NCI-H1105 treated with DMSO at 0.1 percent for 48 hours (cell line): ENCODE measurements at regions not wholly inside any gene's neighbourhood (a gene's known extent, or its start where the extent isn't known, plus 50 kb on each side); places are given as distances from the start of the nearest gene placed in this dataset.

ENCODE experiments used
- DNase-seq: peaks from one replicate; lab custom pipeline; 2025; lab: John Stamatoyannopoulos, UW

DNA sequence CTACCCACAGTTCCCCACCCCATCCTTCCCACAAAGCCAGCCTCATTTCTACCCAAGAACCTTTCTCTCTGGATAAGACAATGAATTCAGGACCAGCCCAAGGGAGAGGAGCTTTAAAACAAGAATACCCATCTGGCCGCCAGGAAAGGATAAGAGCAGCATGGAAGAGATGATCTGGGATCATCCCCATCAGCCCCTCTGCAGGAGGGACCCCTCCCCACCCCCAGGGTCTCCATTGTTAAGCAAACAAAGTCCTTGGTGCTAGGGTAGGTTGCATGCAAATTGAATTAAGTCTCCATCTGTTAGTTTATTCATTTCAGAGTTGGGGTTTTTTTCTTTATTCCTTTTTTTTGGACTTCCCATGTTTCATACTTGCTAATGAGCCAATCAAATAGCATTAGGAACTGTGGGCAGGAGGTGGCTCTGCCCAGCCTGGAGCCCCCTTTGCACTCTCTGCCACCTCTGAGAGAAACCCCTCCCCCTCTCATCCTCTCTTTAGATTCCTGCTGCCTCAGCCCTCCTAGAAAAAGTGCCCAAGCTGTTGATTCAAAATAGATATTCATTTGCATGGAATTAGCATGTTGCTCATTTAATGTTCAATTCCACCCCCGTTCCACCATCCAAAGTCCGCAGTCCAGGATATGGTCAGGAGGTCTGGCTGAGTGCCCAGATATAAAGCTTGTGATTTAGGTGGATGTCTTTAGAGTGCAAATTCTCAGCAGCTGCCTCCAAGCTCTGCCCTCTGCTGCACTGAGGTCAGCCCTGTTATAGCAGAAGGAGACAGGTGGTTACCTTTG is 138.5 kb upstream of the NCAM1 start:
- DNase-seq, result peak; percentile 48

DNA sequence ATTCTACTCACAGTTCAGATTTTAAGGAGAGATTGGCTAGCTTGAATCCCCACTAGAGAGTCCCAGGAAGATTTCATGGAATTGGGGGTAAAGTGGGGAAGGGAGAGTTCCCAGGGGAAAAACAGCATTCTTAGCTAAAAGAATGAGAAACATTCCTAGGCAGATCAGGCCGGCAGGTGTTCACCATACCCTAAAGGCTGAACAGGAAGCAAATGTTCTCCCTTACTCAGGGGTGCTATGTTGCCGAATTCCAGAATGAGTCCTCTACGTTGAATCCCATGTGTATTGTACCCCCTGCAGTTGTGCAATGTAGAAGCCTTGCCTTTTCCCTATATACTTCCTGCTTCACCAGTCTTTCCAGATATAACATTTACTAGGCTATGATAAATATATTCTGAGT is 135.2 kb upstream of the NCAM1 start:
- DNase-seq, result no peak

DNA sequence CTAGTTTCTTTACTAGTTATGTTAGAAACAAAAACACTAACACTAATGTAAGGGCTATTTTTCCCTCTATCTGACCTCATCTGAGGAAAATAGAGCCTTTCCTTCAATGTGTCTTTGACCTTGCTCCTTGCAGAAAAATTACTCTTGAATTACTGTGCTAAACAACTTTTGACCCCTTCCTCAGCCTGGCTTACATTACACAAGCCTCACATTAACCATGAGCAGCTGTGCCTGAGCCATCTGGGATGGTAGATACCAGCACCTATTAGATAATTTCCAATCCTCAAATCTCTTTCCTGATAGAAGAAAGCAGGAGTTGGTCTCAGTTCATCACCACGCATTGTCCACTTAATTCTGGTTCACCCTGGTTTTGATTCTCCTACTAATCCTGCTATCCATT is 134.4 kb upstream of the NCAM1 start:
- no peak for DNase-seq

DNA sequence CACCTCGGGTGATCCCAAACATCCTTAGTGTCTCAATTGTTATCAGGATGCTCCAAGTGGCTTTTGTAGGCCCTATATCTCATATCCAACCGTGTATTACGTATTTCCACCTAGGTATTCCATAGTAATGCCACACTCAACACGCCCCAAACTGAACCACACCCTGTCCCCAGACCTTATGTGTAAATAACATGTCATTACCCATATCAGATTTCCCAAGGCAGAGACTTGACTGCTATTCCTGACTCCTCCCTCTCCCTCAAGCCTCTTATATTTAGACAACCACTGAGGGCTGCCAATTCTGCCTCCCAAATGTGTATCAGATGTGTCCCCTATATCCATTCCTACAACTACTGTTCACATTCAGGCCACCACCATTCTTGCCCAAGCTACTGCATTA is 132.8 kb upstream of the NCAM1 start:
- no peak for DNase-seq

DNA sequence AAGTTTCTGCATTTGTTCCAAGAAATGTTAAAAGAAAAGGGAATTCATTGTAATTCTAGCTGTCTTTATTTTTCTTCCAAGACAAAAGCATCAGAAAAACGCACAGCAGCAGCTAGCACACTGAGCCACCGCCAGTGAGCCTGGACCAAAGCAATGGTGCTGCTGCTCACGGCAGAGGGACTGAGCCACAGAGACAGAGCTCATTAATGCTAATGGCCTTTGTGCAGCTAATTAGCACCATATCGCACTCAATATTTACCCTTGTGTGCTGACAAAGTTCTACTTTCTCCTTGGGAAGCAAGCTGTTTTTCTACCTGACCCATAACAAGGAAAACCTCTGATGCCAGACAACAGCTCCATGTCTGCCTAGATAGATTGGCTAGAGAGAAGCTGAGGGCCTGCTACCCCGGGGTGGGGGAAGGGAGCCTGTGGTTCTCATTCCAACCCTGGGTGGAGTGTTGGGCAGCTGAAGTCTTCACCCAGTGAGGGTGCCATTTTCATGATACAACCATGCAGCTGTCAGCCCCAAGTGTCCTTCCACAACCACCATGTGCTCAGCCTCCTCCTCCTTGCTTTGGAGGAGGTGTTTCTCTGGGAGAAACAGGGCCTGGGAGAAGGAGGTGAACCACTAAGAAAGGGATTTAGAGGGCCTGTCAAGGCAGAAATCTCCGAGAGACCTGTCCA is 131.1 kb upstream of the NCAM1 start:
- DNase-seq, result no peak

DNA sequence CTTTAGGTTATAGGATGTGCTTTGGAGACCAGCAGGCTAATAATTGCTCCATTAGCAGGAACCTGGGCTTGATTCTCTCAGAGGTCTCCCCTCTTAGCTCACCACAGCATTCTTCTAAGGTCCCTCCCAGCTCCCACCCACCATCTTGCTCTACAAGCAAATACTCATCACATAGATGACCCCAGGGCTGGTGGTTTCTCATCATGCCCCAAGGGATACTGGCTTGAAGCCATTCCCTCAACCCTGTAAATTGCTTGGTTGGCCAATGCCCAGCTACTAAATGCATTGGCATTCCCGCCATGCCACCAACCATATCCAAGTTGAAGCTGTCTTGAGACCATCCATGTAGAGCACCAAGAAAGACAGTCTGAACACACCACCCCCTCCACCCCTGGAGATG is 130.2 kb upstream of the NCAM1 start:
- no peak for DNase-seq

DNA sequence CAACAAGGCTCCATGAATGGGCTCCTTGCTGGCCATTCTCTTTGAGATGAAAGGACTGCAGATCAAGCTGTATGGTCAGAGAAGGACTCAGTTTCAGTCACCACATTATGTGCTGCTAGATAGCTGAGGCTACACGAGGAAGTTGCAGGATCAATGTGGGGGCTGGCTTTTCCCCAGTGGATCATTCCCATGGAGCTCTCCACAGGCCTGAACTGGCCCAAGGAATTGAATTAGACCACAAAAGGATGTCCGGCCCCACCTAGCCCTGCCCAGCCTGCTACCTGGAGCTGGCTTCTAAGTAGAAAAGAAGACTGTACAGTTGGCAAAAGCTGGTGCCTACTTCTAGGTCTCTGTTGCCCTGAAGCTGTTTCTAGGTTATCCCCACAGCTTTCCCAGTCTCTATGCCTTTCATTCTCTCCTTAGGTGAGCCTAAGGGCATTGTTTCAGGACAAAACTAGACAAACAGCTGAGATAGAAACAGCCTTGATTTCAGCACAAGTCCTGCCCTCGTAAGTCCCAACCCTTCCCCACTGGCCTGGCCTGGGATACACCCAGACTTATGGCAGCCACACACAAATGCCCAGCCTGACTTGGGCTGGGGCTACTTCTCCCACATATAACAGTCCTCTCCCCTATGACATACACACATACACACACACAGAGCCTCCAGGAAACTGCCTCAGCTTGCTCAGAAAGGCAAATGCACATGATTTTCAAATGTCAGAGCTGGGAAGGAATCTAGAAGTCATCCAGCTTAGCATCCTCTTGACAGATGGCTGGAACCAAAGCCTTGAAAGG is 129.1 kb upstream of the NCAM1 start:
- DNase-seq, result no peak

DNA sequence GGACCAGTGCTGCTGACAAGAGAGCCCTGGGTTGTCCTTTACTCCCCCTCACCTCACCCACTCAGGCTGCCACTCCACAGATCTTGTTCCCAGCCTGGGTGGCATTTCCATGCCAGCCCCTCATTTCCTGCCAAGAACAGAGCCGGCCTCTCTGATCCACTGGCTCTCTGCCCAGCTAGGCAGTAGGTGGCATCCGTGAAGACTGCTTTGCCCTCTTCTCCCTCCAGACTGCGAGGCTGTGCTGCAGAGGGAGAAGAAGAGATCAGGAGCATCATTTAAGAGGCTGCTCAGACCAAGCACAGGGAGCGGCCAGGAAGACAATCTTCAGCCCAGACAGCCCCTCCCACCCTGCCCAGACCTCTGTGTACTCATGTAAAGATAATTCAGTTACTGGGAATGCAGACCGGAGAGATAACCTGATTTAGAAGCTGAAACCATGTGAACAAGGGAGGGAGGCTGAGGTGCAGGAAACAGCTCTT is 126.9 kb upstream of the NCAM1 start:
- peak; percentile 79 for DNase-seq

DNA sequence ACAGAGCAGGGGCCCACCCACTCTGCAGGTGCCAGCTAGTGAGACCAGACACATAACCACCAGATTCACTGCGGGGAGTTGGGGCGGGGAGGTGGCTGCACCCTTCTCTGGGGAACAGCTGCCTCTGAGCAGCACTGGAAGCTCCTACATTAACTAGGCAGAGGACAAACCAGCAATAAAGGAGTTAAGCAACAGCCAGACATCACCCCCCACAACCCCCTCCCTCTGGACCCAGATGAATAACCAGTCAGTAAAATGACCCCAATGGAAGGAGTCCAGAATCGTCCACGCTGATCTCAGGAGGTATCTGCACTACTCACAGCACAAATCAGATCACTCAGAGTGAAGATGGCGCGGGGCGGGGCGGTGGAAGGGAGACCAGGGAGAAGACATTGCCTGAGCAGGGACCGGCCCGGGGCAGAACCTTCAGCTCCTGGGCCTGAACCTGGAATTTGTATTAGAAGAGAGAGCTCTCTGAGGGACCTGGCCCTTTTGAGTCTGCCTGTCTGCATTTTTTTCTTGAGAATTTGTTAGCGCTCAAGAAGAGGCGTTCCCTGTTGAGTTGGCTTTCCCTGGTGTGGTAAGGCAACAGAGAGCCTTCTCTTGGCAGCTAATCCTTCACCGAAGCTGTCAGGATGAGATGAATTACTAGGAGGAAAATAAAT is 125.5 kb upstream of the NCAM1 start:
- DNase-seq, result no peak

DNA sequence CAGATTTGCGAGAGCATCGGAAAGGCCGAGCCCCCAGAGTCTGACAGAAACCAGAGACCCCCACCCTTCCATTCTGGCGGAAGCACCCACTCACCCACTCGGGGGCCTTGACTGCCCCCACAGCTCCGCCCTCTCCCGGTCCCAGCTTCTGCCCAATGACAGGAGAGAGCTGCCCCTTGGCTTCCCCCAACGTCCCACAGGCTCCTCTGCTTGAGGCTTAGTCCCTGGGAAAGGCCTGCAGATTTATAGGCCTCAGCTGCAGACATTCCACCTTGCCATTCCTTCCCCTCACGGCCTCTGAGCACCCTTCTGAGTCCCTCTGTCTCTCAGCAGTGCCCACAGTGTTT is 125.0 kb upstream of the NCAM1 start:
- no peak for DNase-seq

DNA sequence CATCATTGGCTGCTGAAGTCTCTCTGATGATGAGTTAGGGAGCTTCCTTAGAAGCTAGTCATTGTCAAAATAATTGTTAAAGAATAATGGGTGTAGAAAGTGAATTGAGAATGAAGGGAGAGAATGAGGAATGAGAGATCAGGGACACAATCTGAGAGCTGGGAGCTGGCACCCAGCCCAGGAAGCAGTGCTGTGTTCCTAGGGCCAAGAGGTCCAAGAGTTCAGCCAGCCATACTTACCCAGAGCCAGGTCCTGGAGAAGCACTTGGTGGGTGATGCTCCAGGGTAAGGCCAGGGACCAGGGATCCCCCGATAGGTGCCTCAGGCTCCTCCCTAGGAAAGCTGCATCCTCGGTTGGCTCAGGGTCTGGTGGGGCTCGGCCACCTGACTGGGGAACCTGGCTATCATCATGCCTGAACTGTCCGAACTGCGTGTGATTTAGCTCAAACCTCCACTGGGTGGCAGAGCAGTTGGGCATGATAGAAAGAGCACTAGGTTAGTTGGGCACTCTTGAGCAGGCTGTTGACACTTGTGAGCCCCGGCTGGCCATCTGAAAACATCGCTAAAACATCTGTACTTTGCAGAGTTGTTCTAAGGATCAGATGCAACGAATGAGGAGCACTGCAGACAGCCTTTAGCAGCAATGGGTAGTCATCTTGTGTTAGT is 123.9 kb upstream of the NCAM1 start:
- no peak for DNase-seq

DNA sequence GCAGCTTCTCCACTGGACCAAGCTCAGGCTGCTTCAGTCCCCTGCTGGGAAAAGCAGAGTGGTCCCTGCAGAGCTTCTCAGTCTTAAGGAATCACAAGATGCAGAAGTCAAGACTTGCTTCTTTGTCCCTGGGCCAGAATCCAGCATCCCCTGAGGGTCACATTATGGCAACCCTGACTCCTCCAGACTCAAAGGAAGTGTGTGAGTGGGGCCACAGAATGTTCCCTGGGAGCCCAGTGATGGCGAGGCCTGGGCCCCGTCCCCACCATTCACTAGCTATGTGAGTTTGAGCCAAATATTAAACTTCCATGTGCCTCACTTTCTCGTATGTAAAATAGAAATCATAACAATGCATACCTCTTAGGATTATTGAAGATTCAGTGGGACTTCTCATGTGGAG is 122.2 kb upstream of the NCAM1 start:
- DNase-seq, result no peak

DNA sequence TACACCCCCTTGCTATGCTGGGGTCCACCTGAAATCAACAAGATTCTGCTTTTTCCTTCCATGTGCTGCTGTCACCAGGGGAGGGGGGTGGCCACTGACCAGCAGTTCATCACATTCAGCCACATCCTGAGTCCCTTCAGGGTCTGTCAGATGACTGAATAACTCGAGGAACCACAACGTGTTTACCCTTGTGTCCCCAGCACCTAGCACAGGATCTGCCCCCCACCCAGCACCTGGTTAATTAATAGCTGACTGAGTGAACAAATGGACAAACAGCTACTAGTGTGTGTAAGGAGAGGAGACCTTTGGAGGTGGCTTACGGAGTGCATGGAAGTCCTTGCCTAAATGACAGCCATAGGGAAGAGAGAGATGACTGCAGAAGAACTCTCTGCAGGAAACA is 119.5 kb upstream of the NCAM1 start:
- DNase-seq, result no peak

DNA sequence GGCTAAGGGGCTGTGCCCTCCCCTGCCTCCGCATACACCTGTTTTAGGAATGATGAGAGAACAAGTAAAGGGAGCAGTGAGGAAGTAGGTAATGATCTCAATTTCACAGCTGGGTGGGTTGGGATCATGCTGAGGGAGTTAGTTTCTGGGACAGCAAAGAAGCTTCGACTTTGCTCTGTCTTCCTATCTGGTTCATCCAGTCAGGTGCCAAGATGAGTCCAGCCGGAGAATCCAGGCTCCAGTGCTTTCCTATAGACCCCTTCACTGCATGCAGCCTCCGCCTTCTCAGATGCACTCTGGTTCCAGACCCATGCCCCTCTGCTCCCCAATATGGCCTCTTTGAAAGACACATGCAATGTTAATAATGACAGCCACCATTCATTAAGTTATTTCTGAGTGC is 119.1 kb upstream of the NCAM1 start:
- no peak for DNase-seq

DNA sequence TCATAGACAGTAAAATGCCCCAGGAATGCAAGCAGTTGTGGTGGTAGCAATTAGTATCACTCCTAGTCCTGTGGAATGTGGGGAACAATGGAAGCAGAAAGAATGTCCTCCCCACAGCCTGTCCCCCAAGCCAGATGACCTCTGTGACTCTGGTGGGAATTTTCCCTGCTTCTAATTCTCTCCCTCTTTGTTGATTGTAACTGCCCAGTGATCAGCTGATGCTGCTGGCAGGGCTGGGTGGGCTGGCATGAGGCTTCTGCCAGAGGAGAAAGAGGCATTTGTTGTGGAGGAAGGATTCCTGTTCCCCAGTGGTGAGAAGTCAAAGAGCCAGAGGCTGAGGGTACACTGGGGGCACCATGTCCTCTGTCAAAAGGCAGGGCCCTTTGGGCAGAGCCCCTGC is 116.7 kb upstream of the NCAM1 start:
- DNase-seq, result no peak

DNA sequence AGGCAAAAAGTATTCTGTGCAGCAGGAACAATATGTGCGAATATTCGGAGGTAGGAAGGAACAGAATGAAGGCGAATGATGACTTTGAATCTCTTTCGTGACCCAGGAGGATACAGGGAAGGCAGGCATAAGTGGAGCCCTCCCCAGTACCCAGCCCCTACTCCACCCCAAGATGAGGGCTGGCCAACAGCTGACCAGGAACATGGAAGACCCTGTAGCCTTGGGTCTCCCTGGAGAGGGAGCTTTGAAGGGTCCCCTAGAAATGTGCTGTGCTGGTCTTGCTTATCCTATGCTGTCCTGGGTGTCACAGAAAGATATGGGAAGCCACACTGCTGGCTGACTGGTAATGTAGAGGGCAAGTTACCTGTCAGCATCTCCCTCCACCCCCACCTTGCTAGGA is 113.7 kb upstream of the NCAM1 start:
- no peak for DNase-seq

DNA sequence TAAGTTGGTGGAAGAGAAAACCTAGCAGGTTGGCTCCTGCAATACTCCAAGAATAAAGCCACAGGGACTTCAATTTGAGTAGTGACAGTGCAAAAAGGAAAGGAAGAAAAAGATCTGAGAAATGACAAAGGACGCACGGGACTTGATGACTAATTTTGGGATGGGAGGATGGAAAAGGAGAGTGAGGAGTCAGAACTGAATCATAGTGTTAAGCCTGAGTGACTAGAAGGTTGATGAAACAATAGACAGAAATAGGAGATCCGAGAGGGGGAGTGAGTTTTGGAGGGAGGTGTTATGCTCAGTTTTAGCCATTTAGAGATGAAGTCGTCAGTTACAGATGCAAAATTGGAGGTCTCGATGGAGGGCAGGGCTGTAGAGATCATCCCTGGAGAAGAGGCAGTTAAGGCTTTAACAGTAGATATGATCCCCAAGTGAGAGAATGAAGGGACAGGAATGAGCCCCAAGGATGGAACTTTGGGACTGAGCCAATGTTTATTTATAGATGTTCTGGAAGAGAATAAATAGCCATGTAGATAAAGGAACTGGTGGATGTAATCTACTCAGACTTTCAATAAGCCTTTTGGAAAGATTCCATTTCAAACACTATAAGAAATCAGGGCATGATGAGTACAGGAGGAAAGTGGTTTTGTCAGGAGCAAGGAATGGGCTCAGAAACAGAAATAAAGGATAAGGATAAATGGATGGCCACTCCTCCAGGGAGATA is 108.9 kb upstream of the NCAM1 start:
- DNase-seq, result no peak

DNA sequence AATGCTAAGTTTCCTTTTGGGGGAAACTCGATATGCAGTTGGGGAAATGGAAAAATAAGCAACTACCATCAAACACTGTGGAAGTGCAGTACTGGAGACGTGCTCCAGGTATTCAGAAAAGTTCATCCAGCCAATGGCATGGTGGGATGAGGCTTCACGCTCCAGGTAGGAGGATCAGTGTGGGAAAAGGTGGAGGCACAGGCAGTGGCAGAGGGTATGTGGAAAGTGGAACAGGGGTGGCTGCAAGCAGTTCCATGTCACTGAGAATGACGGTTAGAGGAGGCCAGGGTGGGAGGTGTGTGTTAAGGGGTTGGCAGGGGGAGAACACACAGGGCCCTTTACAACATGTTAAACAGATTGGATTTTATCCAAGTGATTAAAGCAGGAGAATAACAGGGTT is 105.1 kb upstream of the NCAM1 start:
- no peak for DNase-seq

DNA sequence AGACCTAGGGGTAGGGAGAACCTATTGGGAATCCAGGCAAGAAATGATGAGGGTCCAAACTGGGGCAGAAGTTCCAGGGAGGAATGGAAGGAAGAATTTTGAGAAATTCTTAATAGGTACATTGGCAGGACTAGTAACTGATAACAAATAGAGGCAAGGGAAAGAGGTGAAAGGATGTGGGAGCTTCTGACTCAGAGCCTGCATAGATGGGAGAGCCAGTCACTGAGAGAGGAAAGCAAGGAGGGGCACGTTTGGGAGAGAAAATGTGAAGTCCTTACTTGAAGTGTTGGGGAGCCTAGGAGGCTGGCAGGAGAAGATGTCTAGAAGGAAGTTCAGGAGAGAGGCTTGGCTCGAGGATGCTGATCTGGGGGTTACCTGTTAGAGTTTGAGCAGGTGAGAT is 104.6 kb upstream of the NCAM1 start:
- DNase-seq, result no peak

DNA sequence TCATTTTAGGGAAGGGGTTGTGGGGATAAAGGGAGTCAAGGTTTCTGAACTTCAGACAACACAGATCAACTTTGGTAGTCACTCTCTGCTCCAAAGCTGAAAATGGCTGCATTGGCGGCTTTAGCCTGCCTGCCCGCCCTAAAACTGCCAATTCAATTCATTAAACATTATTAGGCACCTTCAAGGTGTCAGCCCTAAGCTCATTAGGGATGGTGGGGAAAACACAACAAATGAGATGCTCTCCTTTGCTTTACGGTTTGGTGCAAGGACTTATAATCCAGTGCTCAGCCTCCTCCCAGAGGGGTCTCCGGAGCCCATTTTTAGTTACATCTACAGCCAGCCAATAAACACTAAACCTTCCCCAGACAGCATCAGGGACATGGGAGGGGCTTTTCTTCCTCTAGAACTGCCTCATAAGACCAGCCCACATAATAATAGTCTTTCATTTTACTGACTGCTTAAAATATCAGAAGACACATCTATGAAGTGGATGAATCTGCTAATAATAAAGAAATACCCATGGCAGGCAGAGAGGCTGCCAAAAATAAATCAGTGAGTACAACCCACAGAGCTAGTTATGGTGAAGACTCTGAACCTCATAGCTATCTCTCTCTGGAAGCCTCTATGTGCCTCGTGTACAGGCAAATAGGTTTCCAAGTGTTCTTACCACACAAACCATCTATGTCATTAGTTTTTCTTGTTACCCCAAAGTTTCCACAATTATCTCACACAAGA is 102.8 kb upstream of the NCAM1 start:
- DNase-seq, result no peak

DNA sequence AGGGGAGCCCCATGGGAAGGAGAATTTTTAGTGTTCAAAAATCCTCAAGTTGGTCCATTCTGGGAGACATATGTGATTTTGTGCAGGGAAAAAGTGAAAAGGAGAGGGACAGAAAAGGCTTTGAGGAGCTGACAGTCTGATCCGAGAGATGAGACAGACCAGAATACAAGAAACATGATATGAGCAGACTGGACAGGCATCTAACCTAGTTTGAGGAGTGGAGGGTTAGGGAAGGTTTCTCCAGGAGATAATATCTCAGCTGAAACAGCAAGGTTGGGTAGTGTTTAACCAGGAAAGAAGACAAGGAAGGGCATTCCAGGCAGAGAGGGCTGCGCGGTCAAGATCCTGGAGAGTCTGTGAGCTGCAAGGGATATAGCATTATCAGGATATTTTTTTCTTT is 101.4 kb upstream of the NCAM1 start:
- DNase-seq, result no peak
